ENCODE measurements at regions not wholly inside any gene's neighbourhood (a gene's known extent, or its start where the extent isn't known, plus 50 kb on each side); places are given as distances from the start of the nearest gene placed in this dataset.
A peak's percentile ranks its signal among the peaks of the same experiment; 100 is the strongest.
"Not testable (repeated sequence)": the region's sequence is repeated elsewhere in the genome, so short reads cannot be mapped to it uniquely, and the experiment has no call there.

- no peak for DNase-seq
Observed at GRCh38 chr9:27673641-27674040, 100.4 kb upstream of the C9orf72 start.

- no peak for DNase-seq
Observed at GRCh38 chr9:27675354-27675753, 102.1 kb upstream of the C9orf72 start.

GRCh38 chr9:27676827-27677226, 103.5 kb upstream of the C9orf72 start:
- DNase-seq = no peak

- no peak for DNase-seq
Observed at GRCh38 chr9:27679338-27679737, 106.1 kb upstream of the C9orf72 start.

GRCh38 chr9:27683181-27683580, 109.9 kb upstream of the C9orf72 start:
- no peak for DNase-seq

- DNase-seq = no peak
Observed at GRCh38 chr9:27688954-27689353, 115.7 kb upstream of the C9orf72 start.

- DNase-seq = not testable (repeated sequence)
Observed at GRCh38 chr9:27690816-27691215, 117.5 kb upstream of the C9orf72 start.

- DNase-seq = no peak
Observed at GRCh38 chr9:27699621-27700020, 126.3 kb upstream of the C9orf72 start.

- DNase-seq = no peak
Observed at GRCh38 chr9:27701016-27701415, 127.7 kb upstream of the C9orf72 start.

GRCh38 chr9:27701587-27701986, 128.3 kb upstream of the C9orf72 start:
- DNase-seq = peak; percentile 51

GRCh38 chr9:27703216-27703980, 130.1 kb upstream of the C9orf72 start:
- peak; percentile 67 for DNase-seq

- no peak for DNase-seq
Observed at GRCh38 chr9:27711241-27711640, 138.0 kb upstream of the C9orf72 start.

GRCh38 chr9:27712806-27713205, 139.5 kb upstream of the C9orf72 start:
- no peak for DNase-seq

- DNase-seq = peak; percentile 67
Observed at GRCh38 chr9:27714388-27714787, 141.1 kb upstream of the C9orf72 start.

- DNase-seq = no peak
Observed at GRCh38 chr9:27715651-27716050, 142.4 kb upstream of the C9orf72 start.

GRCh38 chr9:27717991-27718390, 144.7 kb upstream of the C9orf72 start:
- DNase-seq = no peak

GRCh38 chr9:27719711-27720110, 146.4 kb upstream of the C9orf72 start:
- no peak for DNase-seq

GRCh38 chr9:27722866-27723265, 149.6 kb upstream of the C9orf72 start:
- DNase-seq = no peak

GRCh38 chr9:27726244-27727081, 153.2 kb upstream of the C9orf72 start:
- DNase-seq = peak; percentile 91

- DNase-seq = no peak
Observed at GRCh38 chr9:27732494-27732893, 159.2 kb upstream of the C9orf72 start.

- DNase-seq = no peak
Observed at GRCh38 chr9:27743490-27743889, 170.2 kb upstream of the C9orf72 start.

- no peak for DNase-seq
Observed at GRCh38 chr9:27747450-27747849, 174.2 kb upstream of the C9orf72 start.

GRCh38 chr9:27749838-27750237, 176.6 kb upstream of the C9orf72 start:
- DNase-seq = peak; percentile 51

GRCh38 chr9:27750566-27750965, 177.3 kb upstream of the C9orf72 start:
- DNase-seq = peak; percentile 69

Measured in NCI-H82 (cell line).